DND-41 (cell line): ENCODE measurements at regions not wholly inside any gene's neighbourhood (a gene's known extent, or its start where the extent isn't known, plus 50 kb on each side); places are given as distances from the start of the nearest gene placed in this dataset.

ENCODE experiments used
- ATAC-seq: fragments of 200-7000 bp; cut with Tn5 transposase; 3 replicates; pipeline ENCODE4 v1.9.1; 2021; ENCODE audit warnings: low read depth; ENCODE audit not compliant: insufficient read depth
- DNase-seq: peaks from one replicate; pipeline ENCODE4 v3.0.0-alpha.2; 2020
- H2AFZ ChIP-seq: 2 replicates; pipeline ENCODE4 v1.6.0; 2012; ENCODE audit warnings: low read depth, low read length
- H3K27ac ChIP-seq: 2 replicates; pipeline ENCODE4 v1.5.1; 2012; ENCODE audit warnings: low read length, inconsistent platforms
- H3K27me3 ChIP-seq: fragments of 200-600 bp; sonication (generic); 2 replicates; pipeline ENCODE4 v1.6.0; 2012; ENCODE audit warnings: low read length, mild to moderate bottlenecking, inconsistent platforms; ENCODE audit not compliant: insufficient read depth, poor library complexity
- H3K36me3 ChIP-seq: 2 replicates; pipeline ENCODE4 v1.5.1; 2012; ENCODE audit warnings: low read length, inconsistent platforms; ENCODE audit not compliant: insufficient read depth
- H3K4me1 ChIP-seq: 2 replicates; pipeline ENCODE4 v1.5.1; 2012; ENCODE audit warnings: mild to moderate bottlenecking, low read length; ENCODE audit not compliant: insufficient read depth
- H3K4me2 ChIP-seq: 2 replicates; pipeline ENCODE4 v1.6.0; 2012; ENCODE audit warnings: mild to moderate bottlenecking, moderate library complexity, low read length, inconsistent platforms; ENCODE audit not compliant: insufficient read depth
- H3K4me3 ChIP-seq, 2 experiments: fragments of 200-600 bp in 1 of 2; shearing (Covaris generic) in 1 of 2; 2 replicates each; pipeline ENCODE4 v1.5.1; 2012 to 2016; ENCODE audit warnings: inconsistent platforms in 2 of 2, low read length in 2 of 2, mild to moderate bottlenecking in 2 of 2, low read depth in 1 of 2, moderate library complexity in 1 of 2
- H3K79me2 ChIP-seq: 2 replicates; pipeline ENCODE4 v1.6.0; 2012; ENCODE audit warnings: low read length, inconsistent platforms; ENCODE audit not compliant: insufficient read depth
- H3K9ac ChIP-seq: 2 replicates; pipeline ENCODE4 v1.6.0; 2012; ENCODE audit warnings: low read depth, mild to moderate bottlenecking, inconsistent platforms, low read length, moderate library complexity
- H3K9me3 ChIP-seq: 2 replicates; pipeline ENCODE4 v1.5.1; 2012; ENCODE audit warnings: low read length, moderate library complexity, mild to moderate bottlenecking, inconsistent platforms; ENCODE audit not compliant: insufficient read depth, severe bottlenecking
- H4K20me1 ChIP-seq: 2 replicates; pipeline ENCODE4 v1.6.0; 2012; ENCODE audit warnings: low read length; ENCODE audit not compliant: insufficient read depth
- EZH2 ChIP-seq: IDR thresholded peaks from 3 replicates; pipeline ENCODE4 v1.6.1; 2012; ENCODE audit warnings: borderline replicate concordance, low read depth, mild to moderate bottlenecking, moderate library complexity, low read length, inconsistent platforms; ENCODE audit not compliant: severe bottlenecking
- TF ChIP-seq, protein P1 (sequence below): IDR thresholded peaks from 2 replicates; pipeline ENCODE4 v1.5.1; 2012; ENCODE audit warnings: borderline replicate concordance, low read length, moderate library complexity, mild to moderate bottlenecking; ENCODE audit not compliant: poor library complexity, severe bottlenecking; ENCODE audit errors: extremely low read depth

DNA sequence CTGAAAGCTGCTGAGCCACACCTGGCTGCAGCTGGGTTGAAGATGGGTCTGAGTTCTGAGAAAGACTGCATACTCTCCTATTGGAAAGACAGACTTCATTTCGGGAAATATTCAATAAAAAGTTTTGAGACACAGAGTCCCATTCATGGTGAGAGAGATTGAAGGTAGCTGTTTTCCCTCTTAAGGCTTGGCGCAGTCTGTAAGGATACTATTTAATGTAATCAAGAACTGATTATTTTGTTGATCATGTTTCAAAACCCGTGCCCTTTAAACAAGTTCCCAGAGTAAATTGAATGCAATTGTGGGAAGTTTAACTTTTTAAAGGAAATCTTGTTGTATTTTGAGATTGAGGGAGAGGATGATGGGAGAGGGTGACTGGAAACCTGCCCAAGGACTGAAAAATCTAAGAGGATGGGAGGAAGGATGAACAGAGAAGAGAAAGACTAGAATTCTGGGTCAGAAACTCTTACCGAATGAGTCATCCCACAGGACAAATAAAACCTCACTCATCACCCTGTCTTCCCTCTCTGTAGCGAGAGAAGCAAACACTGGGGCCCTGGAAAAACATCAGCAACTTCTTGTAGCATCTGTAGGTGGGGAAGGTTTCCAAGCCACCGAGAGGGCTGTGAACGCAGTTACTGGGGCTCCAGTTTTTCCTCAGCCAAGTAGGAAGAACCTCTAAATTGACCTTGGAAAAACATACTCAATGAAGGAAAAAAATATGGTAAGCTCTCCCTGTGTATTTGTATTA lies 193.2 kb upstream of the TPRG1 start:
- H3K36me3 ChIP-seq, result no peaks in the 10 kb centered on the region
- TF ChIP-seq, protein P1, sequence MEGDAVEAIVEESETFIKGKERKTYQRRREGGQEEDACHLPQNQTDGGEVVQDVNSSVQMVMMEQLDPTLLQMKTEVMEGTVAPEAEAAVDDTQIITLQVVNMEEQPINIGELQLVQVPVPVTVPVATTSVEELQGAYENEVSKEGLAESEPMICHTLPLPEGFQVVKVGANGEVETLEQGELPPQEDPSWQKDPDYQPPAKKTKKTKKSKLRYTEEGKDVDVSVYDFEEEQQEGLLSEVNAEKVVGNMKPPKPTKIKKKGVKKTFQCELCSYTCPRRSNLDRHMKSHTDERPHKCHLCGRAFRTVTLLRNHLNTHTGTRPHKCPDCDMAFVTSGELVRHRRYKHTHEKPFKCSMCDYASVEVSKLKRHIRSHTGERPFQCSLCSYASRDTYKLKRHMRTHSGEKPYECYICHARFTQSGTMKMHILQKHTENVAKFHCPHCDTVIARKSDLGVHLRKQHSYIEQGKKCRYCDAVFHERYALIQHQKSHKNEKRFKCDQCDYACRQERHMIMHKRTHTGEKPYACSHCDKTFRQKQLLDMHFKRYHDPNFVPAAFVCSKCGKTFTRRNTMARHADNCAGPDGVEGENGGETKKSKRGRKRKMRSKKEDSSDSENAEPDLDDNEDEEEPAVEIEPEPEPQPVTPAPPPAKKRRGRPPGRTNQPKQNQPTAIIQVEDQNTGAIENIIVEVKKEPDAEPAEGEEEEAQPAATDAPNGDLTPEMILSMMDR, result no peak
- TF ChIP-seq EZH2, result no peak
- DNase-seq (no peak), ATAC-seq (no peak)
- H3K4me1 ChIP-seq, result peaks cover 54% of the 10 kb centered on the region
- H2AFZ ChIP-seq, result no peak overlapping the region
- no peak overlapping the region for H3K9ac ChIP-seq
- H3K27me3 ChIP-seq, result no peaks in the 10 kb centered on the region
- H3K9me3 ChIP-seq, result no peaks in the 10 kb centered on the region
- H3K79me2 ChIP-seq, result no peaks in the 10 kb centered on the region
- H3K27ac ChIP-seq, result no peak overlapping the region
- H4K20me1 ChIP-seq, result no peaks in the 10 kb centered on the region
- no peak overlapping the region for H3K4me2 ChIP-seq
- H3K4me3 ChIP-seq, result no peak overlapping the region

DNA sequence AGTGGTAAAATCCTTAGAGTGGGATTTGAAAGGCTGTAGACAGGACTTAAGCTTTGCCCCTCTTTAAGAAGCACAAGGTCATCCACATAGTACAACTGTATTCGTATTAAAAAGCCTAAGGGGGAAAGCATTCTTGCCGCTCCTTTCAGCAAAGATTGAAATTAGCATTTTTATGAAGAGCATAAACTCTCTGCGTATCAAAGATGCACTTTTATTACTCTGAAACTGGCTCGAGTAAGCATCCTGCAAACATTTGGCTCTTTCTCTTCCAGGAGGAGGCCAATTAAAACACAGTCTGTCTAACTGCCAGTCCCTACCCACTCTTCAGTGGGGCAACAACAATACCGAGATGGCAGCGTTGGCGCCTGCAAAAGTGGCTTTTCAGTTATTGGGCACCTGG lies 192.5 kb upstream of the TPRG1 start:
- no peak for ATAC-seq
- H3K9ac ChIP-seq, result no peak overlapping the region
- no peaks in the 10 kb centered on the region for H3K79me2 ChIP-seq
- H3K4me3 ChIP-seq, result no peak overlapping the region
- H3K27ac ChIP-seq, result no peak overlapping the region
- no peaks in the 10 kb centered on the region for H3K27me3 ChIP-seq
- H3K4me2 ChIP-seq, result no peak overlapping the region
- H3K9me3 ChIP-seq, result no peaks in the 10 kb centered on the region
- H4K20me1 ChIP-seq, result no peaks in the 10 kb centered on the region
- no peaks in the 10 kb centered on the region for H3K36me3 ChIP-seq
- no peak overlapping the region for H2AFZ ChIP-seq
- no peak for DNase-seq
- TF ChIP-seq, protein P1, result no peak
- TF ChIP-seq EZH2, result no peak
- peaks cover 48% of the 10 kb centered on the region for H3K4me1 ChIP-seq

DNA sequence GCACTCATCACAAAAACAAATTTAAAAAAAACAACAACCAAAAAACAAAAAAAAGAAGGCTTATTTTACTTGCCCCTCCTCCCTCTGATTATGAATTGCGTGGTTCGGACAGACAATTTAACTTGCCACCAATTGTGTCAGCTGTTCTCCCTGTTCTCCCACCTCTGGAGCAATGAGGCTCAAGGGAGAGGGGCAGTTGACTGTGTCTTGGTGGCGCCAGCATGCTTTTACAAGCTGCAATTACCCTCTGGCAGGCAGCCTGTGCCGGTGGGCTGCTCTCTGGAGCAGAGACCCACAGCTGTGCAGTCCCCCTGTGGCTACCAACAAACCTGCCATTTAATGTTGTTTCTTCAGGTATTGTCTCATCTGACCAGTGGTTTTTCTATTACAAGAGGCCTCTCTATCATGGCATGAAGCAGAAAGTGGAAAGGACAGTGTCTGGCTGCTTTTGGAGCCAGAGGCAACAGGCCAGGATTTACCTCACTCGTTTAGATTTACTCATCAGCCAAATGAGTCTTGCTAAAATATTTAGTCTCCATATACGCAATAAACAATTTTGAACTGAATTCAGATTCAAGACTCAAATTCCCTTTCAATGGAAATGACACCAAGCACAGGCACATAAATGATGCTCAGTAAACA lies 192.0 kb upstream of the TPRG1 start:
- Histone ChIP-seq H3K27me3 (no peaks in the 10 kb centered on the region), H2AFZ (no peak overlapping the region)
- no peak for DNase-seq

More for the DNA sequence above, 192.0 kb upstream of the TPRG1 start:
- no peak overlapping the region for H3K9ac ChIP-seq
- no peak overlapping the region for H3K4me2 ChIP-seq
- no peak for ATAC-seq
- no peaks in the 10 kb centered on the region for H4K20me1 ChIP-seq
- H3K9me3 ChIP-seq, result no peaks in the 10 kb centered on the region
- no peak overlapping the region; the same call in 1 of the 2 replicates for H3K27ac ChIP-seq
- no peak overlapping the region for H3K4me3 ChIP-seq
- H3K36me3 ChIP-seq, result no peaks in the 10 kb centered on the region
- no peak for TF ChIP-seq EZH2
- TF ChIP-seq, protein P1, result no peak
- H3K79me2 ChIP-seq, result no peaks in the 10 kb centered on the region
- peaks cover 42% of the 10 kb centered on the region for H3K4me1 ChIP-seq
